ENCODE measurements at regions not wholly inside any gene's neighbourhood (a gene's known extent, or its start where the extent isn't known, plus 50 kb on each side); places are given as distances from the start of the nearest gene placed in this dataset.

GRCh38 chr6:170108456-170108855 lies 182.4 kb downstream of the DLL1 start:
- no peak overlapping the region for H3K4me3 ChIP-seq
- H3F3A ChIP-seq (replicated peaks; ENCODE audit: low read depth), result no peaks in the 10 kb centered on the region
- H3K4me1 Mint-ChIP-seq, result 0 out of 3 replicates have a peak, but pooled peaks cover 3% of the 10 kb centered on the region
- H3K4me2 ChIP-seq, result no peak overlapping the region
- no peaks in the 10 kb centered on the region for H3K4me1 ChIP-seq (ENCODE audit: insufficient read depth)
- no peak overlapping the region for H3K4me3 Mint-ChIP-seq
- H3K27me3 Mint-ChIP-seq (ENCODE audit: insufficient read depth, low read depth, poor library complexity), result peaks cover 2% of the 10 kb centered on the region
- H3K27ac ChIP-seq (ENCODE audit: low read depth), result no peak overlapping the region
- TF ChIP-seq NANOG (IDR thresholded peaks at IDR 0.05; ENCODE audit: borderline replicate concordance) (no peak), EZH2 (IDR thresholded peaks at IDR 0.05; ENCODE audit: low read depth, unreplicated experiment) (no peak), POLR2AphosphoS5 (IDR thresholded peaks at IDR 0.05; ENCODE audit: low read depth) (no peak), CREB1 (CRISPR knock-in tag; IDR thresholded peaks at IDR 0.05; ENCODE audit: low read depth) (no peak)
- H3K36me3 Mint-ChIP-seq (ENCODE audit: low read depth), result no peaks in the 10 kb centered on the region
- ATAC-seq (no peak), DNase-seq (ENCODE audit: low spot score) (no peak)
- H3K36me3 ChIP-seq (ENCODE audit: insufficient read depth), result no peaks in the 10 kb centered on the region
- no peaks in the 10 kb centered on the region for H4K20me1 ChIP-seq (replicated peaks; ENCODE audit: insufficient read depth)
- no peaks in the 10 kb centered on the region for H3K9me2 ChIP-seq (ENCODE audit: insufficient read depth)
- no peaks in the 10 kb centered on the region for H3K79me2 ChIP-seq (replicated peaks; ENCODE audit: insufficient read depth)
- no peaks in the 10 kb centered on the region for H3K27me3 ChIP-seq (ENCODE audit: insufficient read depth)
- no peaks in the 10 kb centered on the region; the same call in 2 of the 3 replicates for H3K9me3 Mint-ChIP-seq
- H2AFZ ChIP-seq, result no peak overlapping the region
- H3K27ac Mint-ChIP-seq, result no peak overlapping the region

DNA sequence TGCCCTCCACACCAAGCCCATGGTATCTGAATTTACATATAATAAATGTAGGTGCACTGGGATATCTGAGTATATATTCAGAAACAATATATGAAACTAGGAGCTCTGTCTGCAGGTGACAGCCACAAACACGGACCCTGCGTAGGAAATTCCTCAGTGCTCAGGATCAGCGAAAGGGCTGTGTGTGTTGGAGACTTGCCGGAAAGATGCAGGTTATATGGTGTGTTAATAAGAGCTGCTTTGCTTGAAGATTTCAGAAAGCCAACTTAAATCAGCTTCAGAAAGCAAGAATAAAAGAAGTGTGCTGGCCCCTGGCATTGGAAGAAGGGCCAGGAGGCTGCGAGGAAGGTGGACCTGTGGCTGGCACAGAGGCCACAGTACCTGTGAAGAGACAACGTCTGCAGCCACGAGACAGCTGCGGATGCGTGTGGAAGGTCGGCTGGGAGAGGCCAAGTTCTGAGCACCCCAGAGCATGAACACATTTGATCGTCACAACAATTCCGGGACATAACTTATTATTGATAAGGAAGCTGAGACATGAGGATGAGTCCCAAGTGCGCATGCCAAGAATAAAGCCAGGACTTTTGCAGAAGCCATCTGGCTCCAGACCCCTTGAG lies 183.2 kb downstream of the DLL1 start:
- Histone ChIP-seq H3K4me3 (no peak overlapping the region), H3K4me2 (no peak overlapping the region), H3K27me3 (ENCODE audit: insufficient read depth) (no peaks in the 10 kb centered on the region), H3K9me2 (ENCODE audit: insufficient read depth) (no peaks in the 10 kb centered on the region), H4K20me1 (replicated peaks; ENCODE audit: insufficient read depth) (no peaks in the 10 kb centered on the region), H3F3A (replicated peaks; ENCODE audit: low read depth) (no peaks in the 10 kb centered on the region), H2AFZ (no peak overlapping the region), H3K27ac (ENCODE audit: low read depth) (no peak overlapping the region), H3K4me1 (ENCODE audit: insufficient read depth) (no peaks in the 10 kb centered on the region), H3K36me3 (ENCODE audit: insufficient read depth) (no peaks in the 10 kb centered on the region), H3K79me2 (replicated peaks; ENCODE audit: insufficient read depth) (no peaks in the 10 kb centered on the region)
- DNase-seq (ENCODE audit: low spot score) (no peak), ATAC-seq (no peak)
- no peak overlapping the region; the same call in 1 of the 2 replicates for H3K27ac Mint-ChIP-seq
- no peaks in the 10 kb centered on the region for H3K36me3 Mint-ChIP-seq (ENCODE audit: low read depth)
- H3K4me3 Mint-ChIP-seq, result no peak overlapping the region
- no peaks in the 10 kb centered on the region; the same call in 2 of the 3 replicates for H3K9me3 Mint-ChIP-seq
- H3K27me3 Mint-ChIP-seq (ENCODE audit: insufficient read depth, low read depth, poor library complexity), result peaks cover 5% of the 10 kb centered on the region
- H3K4me1 Mint-ChIP-seq, result 0 out of 3 replicates have a peak, but pooled peaks cover 3% of the 10 kb centered on the region
- TF ChIP-seq JUNB (IDR thresholded peaks at IDR 0.05; ENCODE audit: unreplicated experiment), result no peak
- no peak for TF ChIP-seq EZH2phosphoT487 (IDR thresholded peaks at IDR 0.05; ENCODE audit: unreplicated experiment)
- no peak for TF ChIP-seq POLR2AphosphoS5 (IDR thresholded peaks at IDR 0.05; ENCODE audit: low read depth)
- TF ChIP-seq, protein P1, sequence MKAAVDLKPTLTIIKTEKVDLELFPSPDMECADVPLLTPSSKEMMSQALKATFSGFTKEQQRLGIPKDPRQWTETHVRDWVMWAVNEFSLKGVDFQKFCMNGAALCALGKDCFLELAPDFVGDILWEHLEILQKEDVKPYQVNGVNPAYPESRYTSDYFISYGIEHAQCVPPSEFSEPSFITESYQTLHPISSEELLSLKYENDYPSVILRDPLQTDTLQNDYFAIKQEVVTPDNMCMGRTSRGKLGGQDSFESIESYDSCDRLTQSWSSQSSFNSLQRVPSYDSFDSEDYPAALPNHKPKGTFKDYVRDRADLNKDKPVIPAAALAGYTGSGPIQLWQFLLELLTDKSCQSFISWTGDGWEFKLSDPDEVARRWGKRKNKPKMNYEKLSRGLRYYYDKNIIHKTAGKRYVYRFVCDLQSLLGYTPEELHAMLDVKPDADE (IDR thresholded peaks at IDR 0.05), result no peak
- no peak for TF ChIP-seq STAT1 (IDR thresholded peaks at IDR 0.05; ENCODE audit: unreplicated experiment)
- TF ChIP-seq ZNF331 (CRISPR knock-in tag; IDR thresholded peaks at IDR 0.05; ENCODE audit: low read depth), result no peak
- no peak for TF ChIP-seq NANOG (IDR thresholded peaks at IDR 0.05; ENCODE audit: borderline replicate concordance)
- TF ChIP-seq, protein P2, sequence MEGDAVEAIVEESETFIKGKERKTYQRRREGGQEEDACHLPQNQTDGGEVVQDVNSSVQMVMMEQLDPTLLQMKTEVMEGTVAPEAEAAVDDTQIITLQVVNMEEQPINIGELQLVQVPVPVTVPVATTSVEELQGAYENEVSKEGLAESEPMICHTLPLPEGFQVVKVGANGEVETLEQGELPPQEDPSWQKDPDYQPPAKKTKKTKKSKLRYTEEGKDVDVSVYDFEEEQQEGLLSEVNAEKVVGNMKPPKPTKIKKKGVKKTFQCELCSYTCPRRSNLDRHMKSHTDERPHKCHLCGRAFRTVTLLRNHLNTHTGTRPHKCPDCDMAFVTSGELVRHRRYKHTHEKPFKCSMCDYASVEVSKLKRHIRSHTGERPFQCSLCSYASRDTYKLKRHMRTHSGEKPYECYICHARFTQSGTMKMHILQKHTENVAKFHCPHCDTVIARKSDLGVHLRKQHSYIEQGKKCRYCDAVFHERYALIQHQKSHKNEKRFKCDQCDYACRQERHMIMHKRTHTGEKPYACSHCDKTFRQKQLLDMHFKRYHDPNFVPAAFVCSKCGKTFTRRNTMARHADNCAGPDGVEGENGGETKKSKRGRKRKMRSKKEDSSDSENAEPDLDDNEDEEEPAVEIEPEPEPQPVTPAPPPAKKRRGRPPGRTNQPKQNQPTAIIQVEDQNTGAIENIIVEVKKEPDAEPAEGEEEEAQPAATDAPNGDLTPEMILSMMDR (conservative IDR thresholded peaks at IDR 0.05; ENCODE audit: low read depth in 2 of 2), result no peak
- TF ChIP-seq ZNF462 (CRISPR knock-in tag; IDR thresholded peaks at IDR 0.05), result no peak
- no peak for TF ChIP-seq CREB1 (CRISPR knock-in tag; IDR thresholded peaks at IDR 0.05; ENCODE audit: low read depth)
- TF ChIP-seq ZNF114 (CRISPR knock-in tag; IDR thresholded peaks at IDR 0.05), result no peak
- no peak for TF ChIP-seq EZH2 (IDR thresholded peaks at IDR 0.05; ENCODE audit: low read depth, unreplicated experiment)

Measured in GM23338 (cell line).